ENCODE measurements at regions not wholly inside any gene's neighbourhood (a gene's known extent, or its start where the extent isn't known, plus 50 kb on each side); places are given as distances from the start of the nearest gene placed in this dataset.

DNA sequence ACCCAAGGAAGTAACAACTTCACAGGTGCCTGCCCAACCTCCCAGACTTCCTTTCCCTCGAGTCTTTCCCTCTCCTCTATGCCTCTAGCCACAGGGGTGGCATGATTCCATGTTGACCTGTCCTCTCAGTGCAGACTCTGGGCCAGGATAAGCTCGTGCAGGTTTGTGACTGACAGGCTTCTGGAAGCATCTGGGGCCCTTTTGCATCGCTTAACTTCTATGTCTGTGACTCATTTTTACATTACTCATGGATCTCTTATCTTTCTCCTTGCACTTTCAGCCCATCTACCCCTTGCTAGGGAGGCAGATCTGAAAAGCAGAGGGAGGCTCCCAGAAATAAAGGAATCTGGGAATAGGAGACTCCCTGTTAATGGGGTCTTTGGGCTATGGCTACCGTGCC is 98.5 kb upstream of the RIOK3 start:
- Histone ChIP-seq H4K91ac (ENCODE audit: insufficient read depth, low read depth, low read length) (no peak overlapping the region), H4K5ac (ENCODE audit: low read depth, low read length) (peak overlapping the region; percentile 62; the same call in 1 of the 2 replicates), H3K23ac (ENCODE audit: low read depth, low read length) (no peak overlapping the region), H3K4ac (ENCODE audit: low read depth, low read length) (no peak overlapping the region; the same call in 1 of the 2 replicates), H3K4me1 (ENCODE audit: control insufficient read depth, insufficient read depth, low read length) (peaks cover 25% of the 10 kb centered on the region), H3K18ac (ENCODE audit: low read depth, low read length) (peak overlapping the region; percentile 38; the same call in 1 of the 2 replicates), H3K14ac (replicated peaks; ENCODE audit: low read depth, low read length) (no peak overlapping the region), H3K9ac (ENCODE audit: low read depth, low read length) (no peak overlapping the region), H2BK15ac (ENCODE audit: low read depth, low read length) (no peak overlapping the region), H2BK120ac (ENCODE audit: low read depth, low read length) (no peak overlapping the region; the same call in 1 of the 2 replicates), H3K27me3 (ENCODE audit: control insufficient read depth, insufficient read depth, low read length) (no peaks in the 10 kb centered on the region), H3K56ac (ENCODE audit: extremely low read depth, insufficient read depth, low read length) (no peak overlapping the region), H2AK9ac (replicated peaks; ENCODE audit: low read depth, low read length, poor library complexity) (no peak overlapping the region), H3K4me2 (ENCODE audit: low read depth, low read length) (no peak overlapping the region), H3K9me3 (ENCODE audit: control insufficient read depth, insufficient read depth, low read length) (no peaks in the 10 kb centered on the region), H3K9me1 (ENCODE audit: insufficient read depth, low read length) (peaks cover 12% of the 10 kb centered on the region), H3K4me3 (ENCODE audit: insufficient read depth, low read depth, low read length) (no peak overlapping the region), H3K79me1 (ENCODE audit: low read depth in 1 of 2, low read length in 2 of 2) (peaks cover 0 to 3% of the 10 kb centered on the region in 2 experiments; a peak in 1 of 4 replicates), H3K27ac (ENCODE audit: insufficient read depth, low read length) (peak overlapping the region; percentile 36; the same call in 1 of the 2 replicates), H2BK20ac (ENCODE audit: low read depth, low read length) (peak overlapping the region; percentile 36; the same call in 1 of the 2 replicates), H3K36me3 (ENCODE audit: control insufficient read depth, insufficient read depth, low read length) (peaks cover 2% of the 10 kb centered on the region; the same call in 1 of the 2 replicates), H4K20me1 (ENCODE audit: insufficient read depth, low read length) (no peaks in the 10 kb centered on the region), H4K8ac (ENCODE audit: low read depth in 2 of 2, low read length in 2 of 2) (no peak overlapping the region), H2AK5ac (ENCODE audit: low read depth, low read length) (peak overlapping the region; percentile 9; the same call in 1 of the 2 replicates), H2BK5ac (ENCODE audit: low read depth, low read length, poor library complexity, severe bottlenecking) (no peak overlapping the region), H2AFZ (replicated peaks; ENCODE audit: low read length, poor library complexity) (no peak overlapping the region)
- ATAC-seq (ENCODE audit: low read depth) (peak; percentile 64), DNase-seq (peak; percentile 76)
- TF ChIP-seq FOS (IDR thresholded peaks at IDR 0.05; ENCODE audit: low read depth, low read length) (peak; percentile 70; the same call in 1 of the 2 replicates), RAD21 (IDR thresholded peaks at IDR 0.05; ENCODE audit: low read length) (no peak), BHLHE40 (IDR thresholded peaks at IDR 0.05; ENCODE audit: low read depth, low read length) (peak; percentile 67), RCOR1 (IDR thresholded peaks at IDR 0.05; ENCODE audit: insufficient replicate concordance, low read length) (peak; percentile 55), MXI1 (IDR thresholded peaks at IDR 0.05; ENCODE audit: borderline replicate concordance, low read depth, low read length) (no peak)
- TF ChIP-seq, protein P1, sequence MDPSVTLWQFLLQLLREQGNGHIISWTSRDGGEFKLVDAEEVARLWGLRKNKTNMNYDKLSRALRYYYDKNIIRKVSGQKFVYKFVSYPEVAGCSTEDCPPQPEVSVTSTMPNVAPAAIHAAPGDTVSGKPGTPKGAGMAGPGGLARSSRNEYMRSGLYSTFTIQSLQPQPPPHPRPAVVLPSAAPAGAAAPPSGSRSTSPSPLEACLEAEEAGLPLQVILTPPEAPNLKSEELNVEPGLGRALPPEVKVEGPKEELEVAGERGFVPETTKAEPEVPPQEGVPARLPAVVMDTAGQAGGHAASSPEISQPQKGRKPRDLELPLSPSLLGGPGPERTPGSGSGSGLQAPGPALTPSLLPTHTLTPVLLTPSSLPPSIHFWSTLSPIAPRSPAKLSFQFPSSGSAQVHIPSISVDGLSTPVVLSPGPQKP (IDR thresholded peaks at IDR 0.05; ENCODE audit: borderline replicate concordance, low read depth, low read length) = no peak
- TF ChIP-seq, protein P2, sequence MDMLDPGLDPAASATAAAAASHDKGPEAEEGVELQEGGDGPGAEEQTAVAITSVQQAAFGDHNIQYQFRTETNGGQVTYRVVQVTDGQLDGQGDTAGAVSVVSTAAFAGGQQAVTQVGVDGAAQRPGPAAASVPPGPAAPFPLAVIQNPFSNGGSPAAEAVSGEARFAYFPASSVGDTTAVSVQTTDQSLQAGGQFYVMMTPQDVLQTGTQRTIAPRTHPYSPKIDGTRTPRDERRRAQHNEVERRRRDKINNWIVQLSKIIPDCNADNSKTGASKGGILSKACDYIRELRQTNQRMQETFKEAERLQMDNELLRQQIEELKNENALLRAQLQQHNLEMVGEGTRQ (IDR thresholded peaks at IDR 0.05; ENCODE audit: low read depth, low read length) = no peak
- ChIA-PET POLR2A (ENCODE audit: unreplicated experiment) (no interaction called here), CTCF (interaction anchor here (1.2 kb wide), 1 partner anchor 323 kb away, joined by 4 read pairs; no protein-coding TSS in a partner anchor)
- 0% methylated on average over 2 of the region's 4 CpGs; no CpG with 5 or more reads in 1 of the 2 experiments for whole genome bisulfite sequencing, 2 experiments (ENCODE audit: extremely low coverage in 2 of 2, insufficient read length in 1 of 2)
- intact Hi-C loops (cut with micrococcal nuclease) (loop anchor here (10.0 kb wide), 1 partner anchor 90 kb away; no protein-coding TSS in a partner anchor), dilution Hi-C loops (cut with HindIII; ENCODE audit: low sequenced_read_pairs, unreplicated experiment) (no loop called here), in situ Hi-C loops (cut with MboI; ENCODE audit: low sequenced_read_pairs) (loop anchor here (10.0 kb wide), 1 partner anchor 60 kb away; no protein-coding TSS in a partner anchor)
- BruUV-seq (replicated peaks) = no TSS peak

All from IMR-90 (cell line).